Lung (tissue), 11 donors: ENCODE measurements at regions not wholly inside any gene's neighbourhood (a gene's known extent, or its start where the extent isn't known, plus 50 kb on each side); places are given as distances from the start of the nearest gene placed in this dataset.

Experiments used
- ATAC-seq: fragments of 200-7000 bp; cut with Tn5 transposase; one replicate; pipeline ENCODE4 v1.9.1; 2020; ENCODE audit warnings: moderate number of reproducible peaks; ENCODE audit not compliant: insufficient read depth, low FRiP score
- DNase-seq, 3 donors: peaks; one replicate each; pipeline ENCODE4 v3.0.0-alpha.2; 2013 to 2017
- H3K27ac ChIP-seq, 2 donors: one replicate each; pipeline ENCODE4 v1.5.1; 2013; ENCODE audit warnings: mild to moderate bottlenecking in 2 of 2, moderate library complexity in 2 of 2, control low read depth in 1 of 2, inconsistent platforms in 1 of 2, low read depth in 1 of 2, low read length in 1 of 2
- H3K27me3 ChIP-seq, 3 donors: one replicate each; pipeline ENCODE4 v1.5.1; 2013; ENCODE audit warnings: low read length in 2 of 3; ENCODE audit not compliant: control insufficient read depth in 3 of 3, insufficient read depth in 3 of 3
- H3K36me3 ChIP-seq, 4 donors: one replicate each; pipeline ENCODE4 v1.5.1; 2013; ENCODE audit warnings: low read length in 4 of 4, mild to moderate bottlenecking in 1 of 4, moderate library complexity in 1 of 4; ENCODE audit not compliant: control insufficient read depth in 4 of 4, insufficient read depth in 4 of 4
- H3K4me1 ChIP-seq, 5 donors: one replicate each; pipeline ENCODE4 v1.5.1; 2013; ENCODE audit warnings: low read length in 5 of 5, mild to moderate bottlenecking in 2 of 5, moderate library complexity in 1 of 5; ENCODE audit not compliant: control insufficient read depth in 5 of 5, insufficient read depth in 5 of 5
- H3K4me3 ChIP-seq: one replicate; pipeline ENCODE4 v1.5.1; 2013; ENCODE audit warnings: mild to moderate bottlenecking, control low read depth, moderate library complexity
- H3K9ac ChIP-seq, 2 donors: one replicate each; pipeline ENCODE4 v1.5.1; 2013; ENCODE audit warnings: low read length in 2 of 2, control low read depth in 1 of 2; ENCODE audit not compliant: insufficient read depth in 1 of 2
- H3K9me3 ChIP-seq, 4 donors: one replicate each; pipeline ENCODE4 v1.5.1; 2013; ENCODE audit warnings: low read length in 3 of 4, mild to moderate bottlenecking in 1 of 4, moderate library complexity in 1 of 4; ENCODE audit not compliant: control insufficient read depth in 4 of 4, insufficient read depth in 3 of 4
- WGBS, 2 donors: extraction: QIAGEN DNeasy Blood & Tissue Kit; methylation state at CpG; one replicate each; pipeline ENCODE4 v1.1.7; 2013; 5-methylcytosine and 5-hydroxymethylcytosine counted together
- TF ChIP-seq, protein P1 (sequence below): IDR thresholded peaks from 2 replicates; pipeline ENCODE4 v1.5.1; 2012; ENCODE audit warnings: mild to moderate bottlenecking; ENCODE audit errors: control extremely low read depth, extremely low read depth
- donor health status: control.
- donor health status: control.
- donor health status: Bipolar disorder and iron deficiency.
- donor health status: healthy.
- donor health status: DM: yes; HTN: yes; CAD: no.

DNA sequence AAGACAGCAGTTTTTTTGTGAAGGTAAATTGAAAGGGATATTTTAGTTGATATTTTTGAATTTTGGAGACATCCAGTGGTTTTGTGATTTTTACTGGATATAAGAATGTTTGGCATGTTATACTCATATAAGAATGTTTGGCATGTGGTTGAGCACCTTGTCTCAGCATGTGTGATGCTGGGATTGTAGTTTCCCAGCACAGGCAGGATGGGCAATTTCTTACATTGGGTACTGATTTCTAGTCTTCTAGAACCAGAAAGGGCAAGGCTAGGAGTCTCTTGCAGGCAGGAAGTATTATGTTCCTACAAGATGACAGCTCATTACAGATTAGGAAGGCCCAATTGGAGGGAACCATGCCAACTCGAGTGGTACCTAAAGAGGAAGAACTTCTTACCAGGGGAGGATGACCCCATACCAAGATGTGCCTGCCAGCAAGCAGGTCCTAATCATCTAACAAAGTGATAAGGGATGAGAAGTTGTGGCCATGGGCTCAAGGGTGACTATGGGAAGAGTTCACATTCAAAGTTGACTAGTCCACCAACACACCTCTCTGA is 377.8 kb downstream of the UTRN start:
- no peak overlapping the region for H3K4me3 ChIP-seq
- peaks cover 0 to 1% (median 0%) of the 10 kb centered on the region in 4 donors for H3K36me3 ChIP-seq
- H3K27ac ChIP-seq: no peak overlapping the region
- H3K4me1 ChIP-seq: peaks cover 0 to 31% (median 3%) of the 10 kb centered on the region in 5 donors
- 43 to 64% methylated on average over 1 of the region's 1 CpG for WGBS, 2 donors
- ATAC-seq (no peak), DNase-seq (no peak)
- TF ChIP-seq, protein P1, sequence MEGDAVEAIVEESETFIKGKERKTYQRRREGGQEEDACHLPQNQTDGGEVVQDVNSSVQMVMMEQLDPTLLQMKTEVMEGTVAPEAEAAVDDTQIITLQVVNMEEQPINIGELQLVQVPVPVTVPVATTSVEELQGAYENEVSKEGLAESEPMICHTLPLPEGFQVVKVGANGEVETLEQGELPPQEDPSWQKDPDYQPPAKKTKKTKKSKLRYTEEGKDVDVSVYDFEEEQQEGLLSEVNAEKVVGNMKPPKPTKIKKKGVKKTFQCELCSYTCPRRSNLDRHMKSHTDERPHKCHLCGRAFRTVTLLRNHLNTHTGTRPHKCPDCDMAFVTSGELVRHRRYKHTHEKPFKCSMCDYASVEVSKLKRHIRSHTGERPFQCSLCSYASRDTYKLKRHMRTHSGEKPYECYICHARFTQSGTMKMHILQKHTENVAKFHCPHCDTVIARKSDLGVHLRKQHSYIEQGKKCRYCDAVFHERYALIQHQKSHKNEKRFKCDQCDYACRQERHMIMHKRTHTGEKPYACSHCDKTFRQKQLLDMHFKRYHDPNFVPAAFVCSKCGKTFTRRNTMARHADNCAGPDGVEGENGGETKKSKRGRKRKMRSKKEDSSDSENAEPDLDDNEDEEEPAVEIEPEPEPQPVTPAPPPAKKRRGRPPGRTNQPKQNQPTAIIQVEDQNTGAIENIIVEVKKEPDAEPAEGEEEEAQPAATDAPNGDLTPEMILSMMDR: no peak
- H3K9ac ChIP-seq: no peak overlapping the region
- H3K9me3 ChIP-seq: no peaks in the 10 kb centered on the region
- H3K27me3 ChIP-seq: no peaks in the 10 kb centered on the region

DNA sequence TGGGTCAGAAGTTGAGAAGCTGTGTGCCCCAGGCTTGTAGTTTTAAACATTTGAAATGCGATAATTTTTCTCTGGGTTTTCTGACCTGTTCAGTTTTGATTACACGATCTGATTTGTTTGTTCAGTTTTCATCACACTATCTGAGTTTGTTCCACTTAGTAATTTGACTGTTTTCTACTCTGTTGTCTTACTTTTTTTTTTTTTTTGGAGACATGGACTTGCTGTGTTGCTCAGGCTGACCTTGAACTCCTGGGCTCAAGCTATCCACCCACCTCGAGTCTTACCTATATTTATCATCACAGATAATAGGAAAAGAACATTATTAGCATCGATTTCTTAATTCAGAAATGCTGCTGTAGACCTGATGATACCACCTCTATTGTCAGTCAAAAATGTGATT is 379.1 kb downstream of the UTRN start:
- H3K36me3 ChIP-seq: peaks cover 0 to 1% (median 0%) of the 10 kb centered on the region in 4 donors
- WGBS, 2 donors: 86 to 89% methylated on average over 4 of the region's 4 CpGs

DNA sequence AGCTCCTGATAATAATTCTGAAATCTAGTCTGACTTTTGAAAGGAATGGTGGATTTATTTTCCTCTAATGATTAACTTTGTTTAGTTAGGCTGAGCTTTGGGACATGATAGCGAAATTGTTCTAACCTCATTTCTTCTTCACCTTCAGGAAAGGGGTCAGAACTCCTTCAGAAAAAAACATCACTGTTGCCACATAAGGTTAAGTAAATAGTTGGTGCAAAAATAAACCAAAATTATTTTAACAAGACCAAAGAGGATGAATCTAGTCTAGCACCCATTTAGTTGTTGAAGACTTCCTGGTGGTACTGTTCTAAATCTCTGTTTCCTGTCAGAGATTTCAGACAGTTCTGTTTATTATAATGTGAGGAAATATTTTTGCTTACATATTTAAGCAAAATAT is 379.8 kb downstream of the UTRN start:
- Histone ChIP-seq H3K9me3 (no peaks in the 10 kb centered on the region), H3K36me3 (peaks cover 0 to 1% (median 0%) of the 10 kb centered on the region in 4 donors)
- 94 to 100% methylated on average over 1 of the region's 1 CpG for WGBS, 2 donors

More for the DNA sequence above, 379.1 kb downstream of the UTRN start:
- Histone ChIP-seq H3K27ac (no peak overlapping the region), H3K4me1 (peaks cover 0 to 20% (median 2%) of the 10 kb centered on the region in 5 donors), H3K9me3 (no peaks in the 10 kb centered on the region), H3K4me3 (no peak overlapping the region), H3K9ac (no peak overlapping the region), H3K27me3 (no peaks in the 10 kb centered on the region)
- DNase-seq: no peak
- TF ChIP-seq, protein P1: no peak
- ATAC-seq: no peak

More for the DNA sequence above, 379.8 kb downstream of the UTRN start:
- Histone ChIP-seq H3K4me3 (no peak overlapping the region), H3K27ac (no peak overlapping the region), H3K4me1 (peaks cover 0 to 14% (median 2%) of the 10 kb centered on the region in 5 donors), H3K9ac (no peak overlapping the region), H3K27me3 (no peaks in the 10 kb centered on the region)
- DNase-seq (no peak), ATAC-seq (no peak)
- TF ChIP-seq, protein P1: no peak
